ENCODE measurements at regions not wholly inside any gene's neighbourhood (a gene's known extent, or its start where the extent isn't known, plus 50 kb on each side); places are given as distances from the start of the nearest gene placed in this dataset.

DNA sequence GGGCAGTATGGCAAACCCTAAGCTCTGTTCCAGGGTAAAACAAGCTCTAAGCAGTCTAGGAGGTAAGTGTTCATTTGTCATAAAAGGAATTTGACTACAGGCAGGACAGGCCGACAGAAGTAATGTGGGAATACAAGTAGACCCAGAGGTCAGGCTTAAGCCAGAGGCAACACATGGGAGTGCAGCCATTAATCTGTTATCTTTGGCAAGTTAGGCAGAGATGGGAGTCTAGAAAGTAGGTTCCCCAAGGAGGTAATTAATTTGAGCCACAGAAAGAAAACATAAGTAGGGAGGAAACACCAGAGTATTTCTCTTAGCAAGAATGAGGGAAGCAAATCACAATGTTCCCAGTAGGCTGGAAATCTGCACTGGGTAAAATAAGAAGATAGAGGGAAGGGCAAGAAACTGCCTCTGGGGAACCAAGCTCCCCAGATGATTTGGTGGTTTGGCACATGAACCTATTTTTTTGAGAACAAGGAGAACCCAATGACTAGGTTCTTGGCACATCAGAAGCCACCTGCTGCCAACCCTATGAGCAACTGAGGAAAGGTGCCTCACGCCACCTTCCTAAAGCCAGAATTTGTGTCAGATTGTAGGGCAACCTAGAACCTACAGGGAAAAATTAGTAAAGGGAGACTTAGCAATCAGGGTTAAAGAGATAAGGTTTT, 636.4 kb upstream of the PLXNA2 start:
- ChIA-PET CTCF (no interaction called here), POLR2A (no interaction called here)
- DNase-seq (ENCODE audit: extremely low spot score), result no peak
- no peak for TF ChIP-seq SUZ12 (IDR thresholded peaks at IDR 0.05)
- TF ChIP-seq ZNF384 (IDR thresholded peaks at IDR 0.05), result no peak
- no peak for TF ChIP-seq FOXA1 (IDR thresholded peaks at IDR 0.05)

DNA sequence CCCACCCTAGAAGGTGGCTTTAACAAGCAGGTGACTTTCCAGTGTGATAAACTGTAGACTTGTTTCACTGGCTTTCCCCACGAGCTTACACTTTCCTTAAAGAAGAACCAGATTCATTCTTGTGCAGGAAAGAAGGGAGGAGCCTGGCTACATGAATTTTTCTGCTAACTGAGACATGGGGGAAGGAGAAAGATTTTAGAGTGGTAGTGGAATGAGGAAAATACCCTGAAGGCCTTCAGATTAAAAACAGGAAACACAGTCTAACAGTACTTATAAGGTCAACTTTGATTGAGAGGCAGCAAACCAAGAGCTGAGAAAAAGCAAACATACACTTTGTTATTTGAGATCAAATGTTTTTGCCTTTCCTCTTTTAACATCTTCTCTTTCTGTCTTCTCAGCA, 640.9 kb upstream of the PLXNA2 start:
- DNase-seq (ENCODE audit: extremely low spot score), result no peak
- TF ChIP-seq NFRKB (IDR thresholded peaks at IDR 0.05) (no peak), PKNOX1 (IDR thresholded peaks at IDR 0.05) (no peak), TARDBP (IDR thresholded peaks at IDR 0.05) (no peak), CTBP1 (IDR thresholded peaks at IDR 0.05; ENCODE audit: borderline replicate concordance) (no peak), SUZ12 (IDR thresholded peaks at IDR 0.05) (no peak), LEF1 (IDR thresholded peaks at IDR 0.05; ENCODE audit: borderline replicate concordance) (no peak), BHLHE40 (IDR thresholded peaks at IDR 0.05; ENCODE audit: borderline replicate concordance) (no peak), FOXK2 (IDR thresholded peaks at IDR 0.05) (no peak), L3MBTL2 (conservative IDR thresholded peaks at IDR 0.05) (no peak), ELF4 (IDR thresholded peaks at IDR 0.05) (no peak), SP1 (IDR thresholded peaks at IDR 0.05) (no peak), ZNF384 (IDR thresholded peaks at IDR 0.05) (no peak), ARNT (IDR thresholded peaks at IDR 0.05) (no peak), FOXA1 (IDR thresholded peaks at IDR 0.05) (no peak), HDGF (IDR thresholded peaks at IDR 0.05; ENCODE audit: borderline replicate concordance) (no peak)
- ChIA-PET CTCF (no interaction called here), POLR2A (no interaction called here)

- DNase-seq (ENCODE audit: extremely low spot score), result no peak
- ChIA-PET POLR2A (no interaction called here), CTCF (no interaction called here)
- TF ChIP-seq TARDBP (IDR thresholded peaks at IDR 0.05) (no peak), HDGF (IDR thresholded peaks at IDR 0.05; ENCODE audit: borderline replicate concordance) (no peak), SP1 (IDR thresholded peaks at IDR 0.05) (no peak), ARNT (IDR thresholded peaks at IDR 0.05) (no peak), PKNOX1 (IDR thresholded peaks at IDR 0.05) (no peak), LEF1 (IDR thresholded peaks at IDR 0.05; ENCODE audit: borderline replicate concordance) (no peak), ELF4 (IDR thresholded peaks at IDR 0.05) (no peak), FOXM1 (IDR thresholded peaks at IDR 0.05; ENCODE audit: borderline replicate concordance) (no peak), BHLHE40 (IDR thresholded peaks at IDR 0.05; ENCODE audit: borderline replicate concordance) (no peak), CTBP1 (IDR thresholded peaks at IDR 0.05; ENCODE audit: borderline replicate concordance) (no peak), SUZ12 (IDR thresholded peaks at IDR 0.05) (no peak), FOXA1 (IDR thresholded peaks at IDR 0.05) (no peak), L3MBTL2 (conservative IDR thresholded peaks at IDR 0.05) (no peak), FOXK2 (IDR thresholded peaks at IDR 0.05) (no peak), NFRKB (IDR thresholded peaks at IDR 0.05) (no peak), ZNF384 (IDR thresholded peaks at IDR 0.05) (no peak)
Observed at GRCh38 chr1:208885650-208886049, 641.5 kb upstream of the PLXNA2 start.

GRCh38 chr1:208888376-208888775, 644.2 kb upstream of the PLXNA2 start:
- POLR2A ChIA-PET, result no interaction called here
- CTCF ChIA-PET, result no interaction called here
- DNase-seq (ENCODE audit: extremely low spot score), result no peak
- TF ChIP-seq SP1 (IDR thresholded peaks at IDR 0.05) (no peak), HDGF (IDR thresholded peaks at IDR 0.05; ENCODE audit: borderline replicate concordance) (no peak)

DNA sequence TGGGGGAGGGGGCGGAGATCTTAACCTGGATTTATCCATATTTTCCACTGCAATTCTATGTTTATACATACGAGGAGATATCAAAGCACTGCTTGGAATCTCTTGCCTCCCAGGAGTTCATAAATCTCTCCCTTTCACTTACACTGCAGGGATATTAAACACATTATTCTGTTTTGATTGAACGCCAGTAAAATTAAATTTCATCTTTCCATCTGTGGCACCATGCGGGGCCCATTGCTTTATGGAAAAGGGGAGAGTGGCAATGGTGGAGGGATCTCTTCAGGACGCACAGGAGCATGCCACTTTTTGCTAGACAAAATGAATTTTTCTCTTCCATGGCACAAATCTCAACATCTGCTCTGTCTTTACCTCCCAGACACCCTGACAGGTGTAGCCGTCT, 648.0 kb upstream of the PLXNA2 start:
- TF ChIP-seq HDGF (IDR thresholded peaks at IDR 0.05; ENCODE audit: borderline replicate concordance) (no peak), LEF1 (IDR thresholded peaks at IDR 0.05; ENCODE audit: borderline replicate concordance) (no peak), PKNOX1 (IDR thresholded peaks at IDR 0.05) (no peak), L3MBTL2 (conservative IDR thresholded peaks at IDR 0.05) (no peak), SP1 (IDR thresholded peaks at IDR 0.05) (no peak), ELF4 (IDR thresholded peaks at IDR 0.05) (no peak), NFRKB (IDR thresholded peaks at IDR 0.05) (no peak), CTBP1 (IDR thresholded peaks at IDR 0.05; ENCODE audit: borderline replicate concordance) (no peak)
- no peak for DNase-seq (ENCODE audit: extremely low spot score)
- ChIA-PET POLR2A (no interaction called here), CTCF (no interaction called here)

- DNase-seq (ENCODE audit: extremely low spot score), result no peak
- POLR2A ChIA-PET, result no interaction called here
- CTCF ChIA-PET, result no interaction called here
- TF ChIP-seq NFRKB (IDR thresholded peaks at IDR 0.05), result no peak
- no peak for TF ChIP-seq LEF1 (IDR thresholded peaks at IDR 0.05; ENCODE audit: borderline replicate concordance)
- TF ChIP-seq TARDBP (IDR thresholded peaks at IDR 0.05), result no peak
- no peak for TF ChIP-seq SP1 (IDR thresholded peaks at IDR 0.05)
- no peak for TF ChIP-seq BHLHE40 (IDR thresholded peaks at IDR 0.05; ENCODE audit: borderline replicate concordance)
Observed at GRCh38 chr1:208893251-208893650, 649.1 kb upstream of the PLXNA2 start.

DNA sequence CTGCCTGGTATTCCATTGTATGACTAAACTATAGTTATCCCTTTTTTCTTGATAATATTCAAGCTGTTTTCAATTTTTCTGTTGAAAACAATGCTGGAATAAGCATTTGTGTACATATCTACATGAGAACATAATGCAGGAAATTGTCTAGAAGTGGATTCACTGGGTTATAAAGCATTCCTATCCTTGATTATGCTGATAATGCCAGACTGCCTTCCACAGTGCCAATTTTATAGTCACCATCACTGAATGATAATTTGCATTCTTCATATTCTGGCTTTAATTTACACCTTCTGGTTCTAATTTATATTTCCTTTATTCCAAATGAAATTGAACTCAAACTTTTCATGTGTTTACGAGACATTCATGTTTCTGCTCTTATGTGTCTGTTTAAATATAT, 651.0 kb upstream of the PLXNA2 start:
- TF ChIP-seq LEF1 (IDR thresholded peaks at IDR 0.05; ENCODE audit: borderline replicate concordance), result no peak
- TF ChIP-seq HDGF (IDR thresholded peaks at IDR 0.05; ENCODE audit: borderline replicate concordance), result no peak
- TF ChIP-seq SP1 (IDR thresholded peaks at IDR 0.05), result no peak
- ChIA-PET CTCF (no interaction called here), POLR2A (no interaction called here)
- DNase-seq (ENCODE audit: extremely low spot score), result no peak
